K562 (cell line): ENCODE measurements at regions not wholly inside any gene's neighbourhood (a gene's known extent, or its start where the extent isn't known, plus 50 kb on each side); places are given as distances from the start of the nearest gene placed in this dataset.

ENCODE experiments used
- ARNT ChIP-seq, 2 experiments: fragments of 450-650 bp; IDR thresholded peaks; 2 replicates each; pipeline ENCODE4 v1.6.1; 2016; ENCODE audit warnings: mild to moderate bottlenecking in 1 of 2
- ATF2 ChIP-seq: sonication (generic); formaldehyde crosslinking; IDR thresholded peaks from 2 replicates; pipeline ENCODE4 v1.8.1; 2022; ENCODE audit warnings: missing genetic modification reagents
- CTCF ChIP-seq, 3 experiments: IDR thresholded peaks in 2 of 3; conservative IDR thresholded peaks in 1 of 3; 2 replicates each; pipeline ENCODE4 v1.5.1; 2011 to 2012; ENCODE audit warnings: low read length in 3 of 3, mild to moderate bottlenecking in 3 of 3, control low read depth in 2 of 3, improper control_type of control experiment in 1 of 3, inconsistent platforms in 1 of 3, low read depth in 1 of 3, mixed read lengths in 1 of 3, moderate library complexity in 1 of 3; ENCODE audit not compliant: insufficient read depth in 2 of 3
- EP400 ChIP-seq: fragments of 450-650 bp; IDR thresholded peaks from 2 replicates; pipeline ENCODE4 v1.6.1; 2017; ENCODE audit warnings: antibody characterized with exemption, mild to moderate bottlenecking, moderate library complexity
- RAD21 ChIP-seq, 2 experiments: fragments of 250-450 bp in 1 of 2; fragments of 450-650 bp in 1 of 2; sonication (Bioruptor Pico) in 1 of 2; formaldehyde crosslinking in 1 of 2; IDR thresholded peaks in 1 of 2; conservative IDR thresholded peaks in 1 of 2; 2 replicates each; pipeline versions ENCODE4 v1.4.0 to v1.8.0; 2020 to 2022; ENCODE audit warnings: mild to moderate bottlenecking in 2 of 2, moderate library complexity in 1 of 2
- RBM22 ChIP-seq: fragments of 200-400 bp; formaldehyde crosslinking; IDR thresholded peaks from 2 replicates; pipeline ENCODE4 v1.6.1; 2018; ENCODE audit warnings: low read length, low read depth; ENCODE audit not compliant: poor library complexity, severe bottlenecking
- SMARCA4 ChIP-seq: fragments of 450-650 bp; IDR thresholded peaks from 2 replicates; pipeline ENCODE4 v1.6.1; 2016
- ZKSCAN1 ChIP-seq: fragments of 150-350 bp; IDR thresholded peaks from 2 replicates; pipeline ENCODE4 v1.6.1; 2016; ENCODE audit warnings: low read depth, low read length
- ZKSCAN8 ChIP-seq: fragments of 200-800 bp; sonication (Bioruptor generic); IDR thresholded peaks from 2 replicates; pipeline ENCODE4 v1.6.1; 2016; ENCODE audit warnings: missing genetic modification characterization, missing compliant biosample characterization
- ZNF3 ChIP-seq: fragments of 250-450 bp; sonication (Bioruptor Pico); IDR thresholded peaks from 2 replicates; pipeline ENCODE4 v1.5.0; 2021; ENCODE audit warnings: mild to moderate bottlenecking, moderate library complexity
- ZNF740 ChIP-seq, 3 experiments: fragments of 200-800 bp in 1 of 3; sonication (Bioruptor generic) in 1 of 3; sonication (generic) in 1 of 3; formaldehyde crosslinking in 1 of 3; IDR thresholded peaks; 2 replicates each; pipeline versions ENCODE4 v1.6.1 to v1.8.0; 2016 to 2022; ENCODE audit warnings: mild to moderate bottlenecking in 2 of 3, missing compliant biosample characterization in 2 of 3, missing genetic modification characterization in 2 of 3, missing genetic modification reagents in 1 of 3

GRCh38 chr5:54902791-54903473, 82.5 kb downstream of the ESM1 start:
- TF ChIP-seq ZKSCAN1 (no peak), CTCF (IDR thresholded peaks at IDR 0.05 in 2 of 3, conservative IDR thresholded peaks at IDR 0.05 in 1 of 3; ENCODE audit: insufficient read depth in 2 of 3, low read depth in 1 of 3, low read length in 3 of 3) (no peak), ZNF740 (CRISPR knock-in tag; IDR thresholded peaks at IDR 0.05) (no peak), ZNF740 (tag; IDR thresholded peaks at IDR 0.05) (no peak), RBM22 (no peak), SMARCA4 (no peak), ATF2 (CRISPR knock-in tag) (no peak), RAD21 (CRISPR knock-in tag; conservative IDR thresholded peaks at IDR 0.05 in 1 of 2, IDR thresholded peaks at IDR 0.05 in 1 of 2) (no peak), EP400 (no peak), ZKSCAN8 (CRISPR knock-in tag) (no peak), ZNF3 (CRISPR knock-in tag) (no peak), ARNT (IDR thresholded peaks at IDR 0.05) (no peak)
